Stimulated activated naive B cell treated with anti-CD40 and anti-IgM and Interleukin-4, amounts not matched to agents 10 μg/mL and 1 μg/mL and 100 μg/mL, for 72 hours (primary cell): ENCODE measurements at regions not wholly inside any gene's neighbourhood (a gene's known extent, or its start where the extent isn't known, plus 50 kb on each side); places are given as distances from the start of the nearest gene placed in this dataset.

Source experiments
- ATAC-seq, 2 donors: fragments of 150-1000 bp; cut with Tn5 transposase; replicated peaks; 2 replicates each; pipeline ENCODE4 v1.10.0; 2021; ENCODE audit warnings: moderate library complexity in 1 of 2
- DNase-seq: peaks from one replicate; pipeline ENCODE4 v3.0.0; 2021
- H3K27ac Mint-ChIP-seq: one replicate; pipeline ENCODE4 v1.8.0; 2022; ENCODE audit warnings: mild to moderate bottlenecking, mixed read lengths
- H3K27me3 Mint-ChIP-seq, 2 donors: one replicate each; pipeline ENCODE4 v1.8.0; 2022; ENCODE audit warnings: mixed read lengths in 2 of 2
- H3K36me3 Mint-ChIP-seq, 2 donors: one replicate each; pipeline ENCODE4 v1.8.0; 2022; ENCODE audit warnings: mixed read lengths in 2 of 2, mild to moderate bottlenecking in 1 of 2
- H3K4me1 Mint-ChIP-seq, 2 donors: one replicate each; pipeline ENCODE4 v1.8.0; 2022; ENCODE audit warnings: mixed read lengths in 2 of 2, mild to moderate bottlenecking in 1 of 2
- H3K4me3 Mint-ChIP-seq, 2 donors: one replicate each; pipeline ENCODE4 v1.8.0; 2022; ENCODE audit warnings: mild to moderate bottlenecking in 2 of 2, mixed read lengths in 2 of 2, moderate library complexity in 1 of 2
- H3K9me3 Mint-ChIP-seq, 2 donors: one replicate each; pipeline ENCODE4 v1.8.0; 2022; ENCODE audit warnings: mixed read lengths in 2 of 2, mild to moderate bottlenecking in 1 of 2

DNA sequence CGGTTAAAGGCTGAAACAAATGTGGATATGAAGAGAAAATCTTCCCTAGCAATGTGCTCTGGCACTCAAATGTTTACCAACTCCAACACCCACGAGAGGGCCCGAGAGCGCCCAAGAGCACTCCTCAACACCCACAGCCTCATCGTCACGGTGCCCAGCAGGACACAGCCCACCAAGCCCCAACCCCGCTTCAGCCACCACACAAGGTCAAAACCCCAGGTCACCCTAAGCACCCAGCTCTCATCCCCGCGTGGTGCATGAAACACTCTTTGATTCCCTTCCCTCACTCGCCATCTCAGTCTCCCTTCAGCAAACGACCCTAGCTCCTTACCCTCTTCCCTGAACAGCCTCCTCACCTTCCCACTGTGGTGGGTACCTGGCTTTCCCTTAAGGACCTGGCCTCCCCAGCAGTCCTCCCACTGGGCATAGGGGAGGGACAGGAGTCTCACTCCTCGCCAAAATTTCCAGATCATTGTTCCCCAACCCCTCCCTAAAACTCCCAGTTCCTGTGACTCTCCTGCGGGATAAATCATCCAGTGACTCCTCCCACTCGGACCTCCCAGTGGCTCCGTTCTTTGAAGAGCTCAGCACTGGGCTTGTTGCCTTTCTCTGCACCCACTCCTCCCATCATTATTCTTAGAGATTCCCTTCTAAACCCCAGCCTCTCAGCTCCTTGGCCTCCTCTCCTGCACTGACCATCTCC lies 170.4 kb upstream of the SYT6 start:
- Mint-ChIP-seq H3K27ac (no peak overlapping the region), H3K9me3 (no peaks in the 10 kb centered on the region), H3K4me1 (no peaks in the 10 kb centered on the region), H3K27me3 (peaks cover 9 to 15% of the 10 kb centered on the region in 2 donors), H3K4me3 (no peak overlapping the region), H3K36me3 (no peaks in the 10 kb centered on the region)
- ATAC-seq: no peak
- DNase-seq: no peak

GRCh38 chr1:114322734-114323133 lies 169.1 kb upstream of the SYT6 start:
- Mint-ChIP-seq H3K4me1 (no peaks in the 10 kb centered on the region), H3K27ac (no peak overlapping the region), H3K9me3 (no peaks in the 10 kb centered on the region), H3K36me3 (no peaks in the 10 kb centered on the region), H3K4me3 (no peak overlapping the region), H3K27me3 (peaks cover 5 to 10% of the 10 kb centered on the region in 2 donors)
- ATAC-seq (no peak), DNase-seq (no peak)

DNA sequence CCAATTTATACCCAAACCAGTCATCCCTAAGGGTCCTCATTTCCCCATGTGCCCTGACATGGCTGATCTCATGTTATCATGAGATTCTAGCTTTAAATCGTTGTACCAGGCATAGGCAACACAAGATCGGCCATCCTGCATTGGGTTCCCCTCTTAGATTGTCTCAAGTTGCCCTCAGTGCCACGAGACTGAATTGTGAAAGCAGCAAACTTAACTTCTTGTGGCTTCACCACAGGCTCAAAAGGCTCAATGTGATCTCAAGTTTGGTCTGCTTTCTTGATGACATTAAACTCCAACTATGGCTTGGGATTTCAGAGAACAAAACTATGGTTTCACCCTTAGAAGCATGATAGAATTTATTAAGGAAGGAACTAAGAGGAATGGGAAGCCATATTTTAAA lies 168.5 kb upstream of the SYT6 start:
- H3K9me3 Mint-ChIP-seq: no peaks in the 10 kb centered on the region
- DNase-seq (no peak), ATAC-seq (no peak)
- no peaks in the 10 kb centered on the region for H3K4me1 Mint-ChIP-seq
- H3K36me3 Mint-ChIP-seq: no peaks in the 10 kb centered on the region
- no peak overlapping the region for H3K4me3 Mint-ChIP-seq
- no peak overlapping the region for H3K27ac Mint-ChIP-seq
- peaks cover 9 to 10% of the 10 kb centered on the region in 2 donors for H3K27me3 Mint-ChIP-seq

DNA sequence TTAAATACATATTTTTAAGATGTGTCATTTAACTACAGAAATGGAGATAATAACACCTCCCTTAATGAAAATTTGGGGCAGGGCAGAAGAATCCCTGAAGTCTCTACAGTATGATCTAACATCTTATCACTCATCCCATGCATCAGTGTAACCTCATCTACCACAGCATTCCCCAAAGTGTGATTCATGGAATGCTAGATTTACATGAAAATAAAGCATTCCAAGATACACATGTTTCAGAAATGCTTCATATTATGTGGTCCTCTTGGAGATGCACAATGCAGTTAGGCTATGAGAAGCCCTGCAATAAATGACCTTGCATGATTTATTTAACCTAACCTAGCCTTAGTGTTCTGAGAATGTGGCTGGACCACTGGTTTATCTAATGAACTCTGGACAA lies 166.9 kb upstream of the SYT6 start:
- peaks cover 9 to 10% of the 10 kb centered on the region in 2 donors for H3K27me3 Mint-ChIP-seq
- no peak for ATAC-seq
- no peak overlapping the region for H3K4me3 Mint-ChIP-seq
- no peak for DNase-seq
- H3K36me3 Mint-ChIP-seq: no peaks in the 10 kb centered on the region
- H3K9me3 Mint-ChIP-seq: no peaks in the 10 kb centered on the region
- no peak overlapping the region for H3K27ac Mint-ChIP-seq
- H3K4me1 Mint-ChIP-seq: no peaks in the 10 kb centered on the region

- H3K4me3 Mint-ChIP-seq: no peak overlapping the region
- DNase-seq: no peak
- ATAC-seq: no peak
- H3K9me3 Mint-ChIP-seq: no peaks in the 10 kb centered on the region
- H3K27me3 Mint-ChIP-seq: peaks cover 6 to 11% of the 10 kb centered on the region in 2 donors
- H3K4me1 Mint-ChIP-seq: no peaks in the 10 kb centered on the region
- no peaks in the 10 kb centered on the region for H3K36me3 Mint-ChIP-seq
- H3K27ac Mint-ChIP-seq: no peak overlapping the region
Measured at GRCh38 chr1:114319418-114319817, 165.7 kb upstream of the SYT6 start.

DNA sequence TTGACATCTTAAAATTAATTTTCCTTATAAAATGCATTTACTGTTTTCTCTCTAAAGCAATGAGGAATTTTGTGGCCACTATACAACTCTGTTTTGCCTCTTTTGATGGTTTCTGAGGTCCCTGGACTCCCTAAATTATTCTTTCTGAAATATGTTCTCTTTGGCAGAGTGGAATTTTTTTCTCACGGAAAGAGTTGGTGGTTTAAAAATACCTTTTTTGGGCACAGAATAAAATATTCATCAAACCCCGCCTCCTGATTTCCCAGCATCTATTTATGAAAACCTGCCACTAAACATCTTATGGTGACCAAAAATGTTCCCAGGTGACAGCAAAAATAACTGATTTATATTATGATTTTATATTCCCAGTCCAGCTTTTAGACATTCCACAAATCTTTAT lies 165.3 kb upstream of the SYT6 start:
- Mint-ChIP-seq H3K36me3 (no peaks in the 10 kb centered on the region), H3K27me3 (peaks cover 4 to 15% of the 10 kb centered on the region in 2 donors), H3K27ac (no peak overlapping the region), H3K4me1 (no peaks in the 10 kb centered on the region), H3K9me3 (peaks cover 0 to 2% of the 10 kb centered on the region in 2 donors), H3K4me3 (no peak overlapping the region)
- ATAC-seq (no peak), DNase-seq (no peak)

GRCh38 chr1:114316204-114316603 lies 162.5 kb upstream of the SYT6 start:
- Mint-ChIP-seq H3K4me1 (no peaks in the 10 kb centered on the region), H3K9me3 (peaks cover 0 to 6% of the 10 kb centered on the region in 2 donors), H3K4me3 (no peak overlapping the region), H3K36me3 (no peaks in the 10 kb centered on the region), H3K27me3 (peaks cover 7 to 14% of the 10 kb centered on the region in 2 donors), H3K27ac (no peak overlapping the region)
- no peak for ATAC-seq
- no peak for DNase-seq

DNA sequence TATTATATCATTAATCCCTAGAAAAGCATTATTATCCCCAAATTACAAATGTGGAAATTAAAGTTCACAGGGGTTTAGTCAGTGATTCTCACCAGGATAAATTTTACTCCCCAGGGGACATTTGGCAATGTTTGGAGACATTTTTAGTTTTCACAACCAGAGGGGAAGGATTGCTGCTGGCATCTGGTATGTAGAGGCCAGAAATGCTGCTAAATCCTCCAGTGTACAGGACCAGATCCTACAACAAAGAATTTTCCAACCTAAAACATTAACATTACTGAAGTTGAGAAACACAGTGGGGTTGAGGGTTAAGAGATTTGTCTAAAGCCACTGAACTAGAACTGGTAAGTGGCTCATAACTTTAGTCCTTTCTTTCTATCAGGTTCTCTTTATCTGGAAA lies 162.0 kb upstream of the SYT6 start:
- no peaks in the 10 kb centered on the region for H3K4me1 Mint-ChIP-seq
- no peaks in the 10 kb centered on the region for H3K36me3 Mint-ChIP-seq
- ATAC-seq (no peak), DNase-seq (no peak)
- H3K9me3 Mint-ChIP-seq: peaks cover 0 to 6% of the 10 kb centered on the region in 2 donors
- H3K27ac Mint-ChIP-seq: no peak overlapping the region
- H3K27me3 Mint-ChIP-seq: peaks cover 7 to 14% of the 10 kb centered on the region in 2 donors
- no peak overlapping the region for H3K4me3 Mint-ChIP-seq

GRCh38 chr1:114314576-114314975 lies 160.9 kb upstream of the SYT6 start:
- no peak overlapping the region for H3K4me3 Mint-ChIP-seq
- H3K4me1 Mint-ChIP-seq: no peaks in the 10 kb centered on the region
- H3K36me3 Mint-ChIP-seq: no peaks in the 10 kb centered on the region
- ATAC-seq (no peak), DNase-seq (no peak)
- H3K27me3 Mint-ChIP-seq: peaks cover 7 to 14% of the 10 kb centered on the region in 2 donors
- H3K27ac Mint-ChIP-seq: no peak overlapping the region
- H3K9me3 Mint-ChIP-seq: peaks cover 0 to 6% of the 10 kb centered on the region in 2 donors

DNA sequence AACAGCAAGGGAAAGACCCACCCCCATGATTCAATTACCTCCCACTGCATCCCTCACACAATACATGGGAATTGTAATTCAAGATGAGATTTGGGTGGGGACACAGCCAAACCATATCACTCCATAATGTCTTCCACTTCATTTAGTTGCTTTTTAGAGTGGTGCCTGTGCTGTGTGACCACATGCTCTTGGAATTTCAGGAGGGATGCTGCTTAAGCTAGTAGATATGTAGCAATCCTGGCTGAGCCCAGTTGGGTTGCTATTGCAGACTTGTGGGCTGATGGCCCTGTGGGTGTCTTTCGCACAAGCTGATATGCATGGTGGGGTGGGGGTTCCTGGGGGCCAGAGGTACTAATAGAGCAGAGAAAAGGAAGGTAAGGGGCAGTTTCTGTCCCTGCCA lies 160.4 kb upstream of the SYT6 start:
- no peak for DNase-seq
- Mint-ChIP-seq H3K4me1 (no peaks in the 10 kb centered on the region), H3K9me3 (peaks cover 0 to 6% of the 10 kb centered on the region in 2 donors), H3K4me3 (no peak overlapping the region), H3K27me3 (peaks cover 7 to 14% of the 10 kb centered on the region in 2 donors), H3K36me3 (no peaks in the 10 kb centered on the region), H3K27ac (no peak overlapping the region)
- ATAC-seq: no peak

DNA sequence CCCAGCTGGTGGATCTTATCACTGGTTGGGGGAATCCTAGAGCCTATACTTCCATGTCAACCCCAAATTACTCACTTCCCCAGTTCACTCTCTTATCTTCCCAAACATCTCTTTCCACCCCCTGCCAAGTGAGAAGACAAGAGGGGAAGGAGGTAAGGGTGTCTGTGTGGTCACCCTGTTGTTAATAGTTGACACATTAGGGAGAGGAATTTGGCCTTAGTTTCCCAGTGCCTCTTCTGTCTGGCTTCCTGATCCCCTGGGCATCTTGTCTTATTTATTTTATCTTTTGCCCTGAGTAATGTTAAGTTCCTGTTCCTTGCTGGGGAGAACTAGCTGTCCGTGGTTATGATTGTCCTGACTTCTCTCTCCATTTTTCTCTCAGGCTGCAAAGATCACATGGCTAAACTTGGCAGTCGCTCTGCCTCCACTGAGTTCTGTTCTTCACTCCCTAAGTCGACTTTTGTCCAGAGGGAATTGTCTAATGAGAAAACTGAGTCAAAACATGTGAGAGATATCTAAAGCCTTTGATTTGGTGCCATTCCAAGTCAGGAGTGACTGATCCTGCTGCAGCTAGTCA lies 157.1 kb upstream of the SYT6 start:
- DNase-seq: no peak
- Mint-ChIP-seq H3K9me3 (peaks cover 0 to 9% of the 10 kb centered on the region in 2 donors), H3K4me1 (no peaks in the 10 kb centered on the region), H3K27me3 (peaks cover 7 to 14% of the 10 kb centered on the region in 2 donors), H3K4me3 (no peak overlapping the region), H3K27ac (no peak overlapping the region), H3K36me3 (peaks cover 0 to 2% of the 10 kb centered on the region in 2 donors)
- no peak for ATAC-seq

GRCh38 chr1:114302821-114303220 lies 149.2 kb upstream of the SYT6 start:
- Mint-ChIP-seq H3K4me3 (no peak overlapping the region), H3K27ac (no peak overlapping the region), H3K4me1 (no peaks in the 10 kb centered on the region), H3K9me3 (peaks cover 0 to 2% of the 10 kb centered on the region in 2 donors), H3K27me3 (peaks cover 14 to 32% of the 10 kb centered on the region in 2 donors), H3K36me3 (no peaks in the 10 kb centered on the region)
- DNase-seq (no peak), ATAC-seq (no peak)

- Mint-ChIP-seq H3K4me1 (no peaks in the 10 kb centered on the region), H3K36me3 (no peaks in the 10 kb centered on the region), H3K9me3 (no peaks in the 10 kb centered on the region), H3K27me3 (peaks cover 11 to 21% of the 10 kb centered on the region in 2 donors), H3K4me3 (no peak overlapping the region), H3K27ac (no peak overlapping the region)
- ATAC-seq (no peak), DNase-seq (no peak)
Measured at GRCh38 chr1:114299331-114299975, 145.8 kb upstream of the SYT6 start.

GRCh38 chr1:114298008-114298407 lies 144.3 kb upstream of the SYT6 start:
- no peaks in the 10 kb centered on the region for H3K9me3 Mint-ChIP-seq
- DNase-seq (no peak), ATAC-seq (no peak)
- no peak overlapping the region for H3K4me3 Mint-ChIP-seq
- H3K27me3 Mint-ChIP-seq: peaks cover 6 to 19% of the 10 kb centered on the region in 2 donors
- no peak overlapping the region for H3K27ac Mint-ChIP-seq
- no peaks in the 10 kb centered on the region for H3K4me1 Mint-ChIP-seq
- no peaks in the 10 kb centered on the region for H3K36me3 Mint-ChIP-seq

DNA sequence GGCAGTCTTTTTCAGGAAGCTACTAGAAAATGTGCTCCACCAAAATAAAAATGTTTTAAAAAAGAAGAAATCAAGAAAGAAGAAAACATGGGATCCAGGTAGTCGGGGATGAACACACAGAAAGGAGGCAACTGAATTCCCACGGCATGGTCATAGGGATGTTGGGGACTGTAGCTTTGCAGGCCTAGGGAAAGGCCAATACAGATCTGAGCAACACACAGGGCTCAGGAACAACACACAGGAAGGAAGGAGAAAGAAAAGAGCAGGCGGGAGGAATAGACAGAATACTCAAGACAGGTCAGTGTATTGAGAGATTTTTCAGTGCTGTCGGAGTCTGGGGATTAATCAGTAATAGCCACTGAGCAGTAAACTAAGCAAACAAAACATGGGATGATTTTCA lies 142.7 kb upstream of the SYT6 start:
- no peak overlapping the region for H3K27ac Mint-ChIP-seq
- peaks cover 4 to 10% of the 10 kb centered on the region in 2 donors for H3K27me3 Mint-ChIP-seq
- H3K9me3 Mint-ChIP-seq: no peaks in the 10 kb centered on the region
- no peak for ATAC-seq
- no peak for DNase-seq
- H3K4me3 Mint-ChIP-seq: no peak overlapping the region
- H3K36me3 Mint-ChIP-seq: no peaks in the 10 kb centered on the region
- H3K4me1 Mint-ChIP-seq: no peaks in the 10 kb centered on the region
